ENCODE measurements at regions not wholly inside any gene's neighbourhood (a gene's known extent, or its start where the extent isn't known, plus 50 kb on each side); places are given as distances from the start of the nearest gene placed in this dataset.

DNA sequence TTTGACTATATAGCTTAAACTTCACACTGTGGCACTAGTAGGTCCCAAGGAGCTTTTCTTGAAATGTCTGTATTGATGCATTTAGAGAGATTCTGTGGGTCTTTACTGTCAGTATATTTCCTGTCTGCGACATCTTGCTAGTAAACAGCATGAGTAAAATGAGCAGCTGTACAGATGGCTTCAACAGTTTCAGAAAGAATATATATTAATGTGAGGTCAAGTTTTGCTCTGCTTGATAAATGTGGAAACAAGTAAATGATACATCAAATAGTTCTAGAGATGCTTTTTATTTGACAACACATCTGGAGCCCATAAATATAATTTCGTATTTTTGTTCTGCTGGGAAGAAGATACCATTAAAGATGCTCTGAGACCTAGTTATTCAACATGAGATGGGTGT is 310.9 kb upstream of the COL3A1 start (continued):
- TF ChIP-seq, protein P1, sequence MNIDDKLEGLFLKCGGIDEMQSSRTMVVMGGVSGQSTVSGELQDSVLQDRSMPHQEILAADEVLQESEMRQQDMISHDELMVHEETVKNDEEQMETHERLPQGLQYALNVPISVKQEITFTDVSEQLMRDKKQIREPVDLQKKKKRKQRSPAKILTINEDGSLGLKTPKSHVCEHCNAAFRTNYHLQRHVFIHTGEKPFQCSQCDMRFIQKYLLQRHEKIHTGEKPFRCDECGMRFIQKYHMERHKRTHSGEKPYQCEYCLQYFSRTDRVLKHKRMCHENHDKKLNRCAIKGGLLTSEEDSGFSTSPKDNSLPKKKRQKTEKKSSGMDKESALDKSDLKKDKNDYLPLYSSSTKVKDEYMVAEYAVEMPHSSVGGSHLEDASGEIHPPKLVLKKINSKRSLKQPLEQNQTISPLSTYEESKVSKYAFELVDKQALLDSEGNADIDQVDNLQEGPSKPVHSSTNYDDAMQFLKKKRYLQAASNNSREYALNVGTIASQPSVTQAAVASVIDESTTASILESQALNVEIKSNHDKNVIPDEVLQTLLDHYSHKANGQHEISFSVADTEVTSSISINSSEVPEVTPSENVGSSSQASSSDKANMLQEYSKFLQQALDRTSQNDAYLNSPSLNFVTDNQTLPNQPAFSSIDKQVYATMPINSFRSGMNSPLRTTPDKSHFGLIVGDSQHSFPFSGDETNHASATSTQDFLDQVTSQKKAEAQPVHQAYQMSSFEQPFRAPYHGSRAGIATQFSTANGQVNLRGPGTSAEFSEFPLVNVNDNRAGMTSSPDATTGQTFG (tag by site-specific recombination; IDR thresholded peaks at IDR 0.05; ENCODE audit: borderline replicate concordance) = no peak
- no peak for TF ChIP-seq ZNF174 (tag by site-specific recombination; IDR thresholded peaks at IDR 0.05)
- TF ChIP-seq ZNF660 (tag by site-specific recombination; IDR thresholded peaks at IDR 0.05) = no peak
- no peak for TF ChIP-seq MEIS1 (CRISPR knock-in tag; IDR thresholded peaks at IDR 0.05; ENCODE audit: borderline replicate concordance)
- TF ChIP-seq BCL11B (tag by site-specific recombination; IDR thresholded peaks at IDR 0.05; ENCODE audit: low read depth) = no peak
- TF ChIP-seq, protein P2, sequence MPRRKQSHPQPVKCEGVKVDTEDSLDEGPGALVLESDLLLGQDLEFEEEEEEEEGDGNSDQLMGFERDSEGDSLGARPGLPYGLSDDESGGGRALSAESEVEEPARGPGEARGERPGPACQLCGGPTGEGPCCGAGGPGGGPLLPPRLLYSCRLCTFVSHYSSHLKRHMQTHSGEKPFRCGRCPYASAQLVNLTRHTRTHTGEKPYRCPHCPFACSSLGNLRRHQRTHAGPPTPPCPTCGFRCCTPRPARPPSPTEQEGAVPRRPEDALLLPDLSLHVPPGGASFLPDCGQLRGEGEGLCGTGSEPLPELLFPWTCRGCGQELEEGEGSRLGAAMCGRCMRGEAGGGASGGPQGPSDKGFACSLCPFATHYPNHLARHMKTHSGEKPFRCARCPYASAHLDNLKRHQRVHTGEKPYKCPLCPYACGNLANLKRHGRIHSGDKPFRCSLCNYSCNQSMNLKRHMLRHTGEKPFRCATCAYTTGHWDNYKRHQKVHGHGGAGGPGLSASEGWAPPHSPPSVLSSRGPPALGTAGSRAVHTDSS (tag by site-specific recombination; IDR thresholded peaks at IDR 0.05) = no peak

DNA sequence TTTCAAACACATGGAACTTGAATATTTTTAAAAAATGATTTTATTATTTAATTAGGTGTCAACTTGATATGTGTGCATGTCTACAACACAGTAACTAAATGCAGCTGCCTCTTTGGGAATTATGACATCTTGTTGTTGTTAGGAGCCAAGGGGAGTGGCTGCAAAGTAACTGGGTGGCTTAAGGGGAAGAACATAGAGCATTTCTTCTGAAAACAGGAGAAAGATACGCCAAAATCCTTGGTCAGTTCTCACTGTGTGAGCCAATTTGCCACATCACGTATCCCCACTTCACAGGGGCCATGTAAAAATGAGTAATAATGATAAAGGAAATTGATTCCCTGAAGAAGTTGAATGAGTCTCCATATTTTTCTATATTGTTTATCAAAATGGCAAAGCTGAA is 309.8 kb upstream of the COL3A1 start:
- H3K27ac ChIP-seq (ENCODE audit: extremely low read depth, low read depth, low read length) = no peak overlapping the region
- ChIA-PET POLR2A (no interaction called here), CTCF (no interaction called here)

More for the DNA sequence above, 309.8 kb upstream of the COL3A1 start:
- H3K36me3 ChIP-seq (ENCODE audit: control insufficient read depth in 2 of 2, insufficient read depth in 1 of 2, low read length in 2 of 2) = no peaks in the 10 kb centered on the region
- TF ChIP-seq, protein P3, sequence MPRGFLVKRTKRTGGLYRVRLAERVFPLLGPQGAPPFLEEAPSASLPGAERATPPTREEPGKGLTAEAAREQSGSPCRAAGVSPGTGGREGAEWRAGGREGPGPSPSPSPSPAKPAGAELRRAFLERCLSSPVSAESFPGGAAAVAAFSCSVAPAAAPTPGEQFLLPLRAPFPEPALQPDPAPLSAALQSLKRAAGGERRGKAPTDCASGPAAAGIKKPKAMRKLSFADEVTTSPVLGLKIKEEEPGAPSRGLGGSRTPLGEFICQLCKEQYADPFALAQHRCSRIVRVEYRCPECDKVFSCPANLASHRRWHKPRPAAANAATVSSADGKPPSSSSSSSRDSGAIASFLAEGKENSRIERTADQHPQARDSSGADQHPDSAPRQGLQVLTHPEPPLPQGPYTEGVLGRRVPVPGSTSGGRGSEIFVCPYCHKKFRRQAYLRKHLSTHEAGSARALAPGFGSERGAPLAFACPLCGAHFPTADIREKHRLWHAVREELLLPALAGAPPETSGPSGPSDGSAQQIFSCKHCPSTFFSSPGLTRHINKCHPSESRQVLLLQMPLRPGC (tag by site-specific recombination; IDR thresholded peaks at IDR 0.05) = no peak
- TF ChIP-seq ZBTB8A (tag by site-specific recombination; IDR thresholded peaks at IDR 0.05) (no peak), ZNF292 (tag by site-specific recombination; IDR thresholded peaks at IDR 0.05; ENCODE audit: borderline replicate concordance, low read depth) (no peak), ZNF404 (tag by site-specific recombination; IDR thresholded peaks at IDR 0.05) (no peak), ZNF184 (tag by site-specific recombination; IDR thresholded peaks at IDR 0.05) (no peak)
- TF ChIP-seq, protein P4, sequence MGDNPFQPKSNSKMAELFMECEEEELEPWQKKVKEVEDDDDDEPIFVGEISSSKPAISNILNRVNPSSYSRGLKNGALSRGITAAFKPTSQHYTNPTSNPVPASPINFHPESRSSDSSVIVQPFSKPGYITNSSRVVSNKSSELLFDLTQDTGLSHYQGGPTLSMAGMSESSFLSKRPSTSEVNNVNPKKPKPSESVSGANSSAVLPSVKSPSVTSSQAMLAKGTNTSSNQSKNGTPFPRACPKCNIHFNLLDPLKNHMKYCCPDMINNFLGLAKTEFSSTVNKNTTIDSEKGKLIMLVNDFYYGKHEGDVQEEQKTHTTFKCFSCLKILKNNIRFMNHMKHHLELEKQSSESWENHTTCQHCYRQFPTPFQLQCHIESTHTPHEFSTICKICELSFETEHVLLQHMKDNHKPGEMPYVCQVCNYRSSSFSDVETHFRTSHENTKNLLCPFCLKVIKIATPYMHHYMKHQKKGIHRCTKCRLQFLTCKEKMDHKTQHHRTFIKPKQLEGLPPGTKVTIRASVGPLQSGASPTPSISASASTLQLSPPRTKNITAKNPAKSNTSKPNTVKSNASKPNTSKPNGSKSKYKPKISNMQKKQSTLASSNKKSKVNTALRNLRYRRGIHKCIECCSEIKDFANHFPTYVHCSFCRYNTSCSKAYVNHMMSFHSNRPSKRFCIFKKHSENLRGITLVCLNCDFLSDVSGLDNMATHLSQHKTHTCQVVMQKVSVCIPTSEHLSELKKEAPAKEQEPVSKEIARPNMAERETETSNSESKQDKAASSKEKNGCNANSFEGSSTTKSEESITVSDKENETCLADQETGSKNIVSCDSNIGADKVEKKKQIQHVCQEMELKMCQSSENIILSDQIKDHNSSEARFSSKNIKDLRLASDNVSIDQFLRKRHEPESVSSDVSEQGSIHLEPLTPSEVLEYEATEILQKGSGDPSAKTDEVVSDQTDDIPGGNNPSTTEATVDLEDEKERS (tag by site-specific recombination; IDR thresholded peaks at IDR 0.05) = no peak
- TF ChIP-seq, protein P5, sequence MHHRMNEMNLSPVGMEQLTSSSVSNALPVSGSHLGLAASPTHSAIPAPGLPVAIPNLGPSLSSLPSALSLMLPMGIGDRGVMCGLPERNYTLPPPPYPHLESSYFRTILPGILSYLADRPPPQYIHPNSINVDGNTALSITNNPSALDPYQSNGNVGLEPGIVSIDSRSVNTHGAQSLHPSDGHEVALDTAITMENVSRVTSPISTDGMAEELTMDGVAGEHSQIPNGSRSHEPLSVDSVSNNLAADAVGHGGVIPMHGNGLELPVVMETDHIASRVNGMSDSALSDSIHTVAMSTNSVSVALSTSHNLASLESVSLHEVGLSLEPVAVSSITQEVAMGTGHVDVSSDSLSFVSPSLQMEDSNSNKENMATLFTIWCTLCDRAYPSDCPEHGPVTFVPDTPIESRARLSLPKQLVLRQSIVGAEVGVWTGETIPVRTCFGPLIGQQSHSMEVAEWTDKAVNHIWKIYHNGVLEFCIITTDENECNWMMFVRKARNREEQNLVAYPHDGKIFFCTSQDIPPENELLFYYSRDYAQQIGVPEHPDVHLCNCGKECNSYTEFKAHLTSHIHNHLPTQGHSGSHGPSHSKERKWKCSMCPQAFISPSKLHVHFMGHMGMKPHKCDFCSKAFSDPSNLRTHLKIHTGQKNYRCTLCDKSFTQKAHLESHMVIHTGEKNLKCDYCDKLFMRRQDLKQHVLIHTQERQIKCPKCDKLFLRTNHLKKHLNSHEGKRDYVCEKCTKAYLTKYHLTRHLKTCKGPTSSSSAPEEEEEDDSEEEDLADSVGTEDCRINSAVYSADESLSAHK (tag by site-specific recombination; IDR thresholded peaks at IDR 0.05) = no peak
- TF ChIP-seq, protein P6, sequence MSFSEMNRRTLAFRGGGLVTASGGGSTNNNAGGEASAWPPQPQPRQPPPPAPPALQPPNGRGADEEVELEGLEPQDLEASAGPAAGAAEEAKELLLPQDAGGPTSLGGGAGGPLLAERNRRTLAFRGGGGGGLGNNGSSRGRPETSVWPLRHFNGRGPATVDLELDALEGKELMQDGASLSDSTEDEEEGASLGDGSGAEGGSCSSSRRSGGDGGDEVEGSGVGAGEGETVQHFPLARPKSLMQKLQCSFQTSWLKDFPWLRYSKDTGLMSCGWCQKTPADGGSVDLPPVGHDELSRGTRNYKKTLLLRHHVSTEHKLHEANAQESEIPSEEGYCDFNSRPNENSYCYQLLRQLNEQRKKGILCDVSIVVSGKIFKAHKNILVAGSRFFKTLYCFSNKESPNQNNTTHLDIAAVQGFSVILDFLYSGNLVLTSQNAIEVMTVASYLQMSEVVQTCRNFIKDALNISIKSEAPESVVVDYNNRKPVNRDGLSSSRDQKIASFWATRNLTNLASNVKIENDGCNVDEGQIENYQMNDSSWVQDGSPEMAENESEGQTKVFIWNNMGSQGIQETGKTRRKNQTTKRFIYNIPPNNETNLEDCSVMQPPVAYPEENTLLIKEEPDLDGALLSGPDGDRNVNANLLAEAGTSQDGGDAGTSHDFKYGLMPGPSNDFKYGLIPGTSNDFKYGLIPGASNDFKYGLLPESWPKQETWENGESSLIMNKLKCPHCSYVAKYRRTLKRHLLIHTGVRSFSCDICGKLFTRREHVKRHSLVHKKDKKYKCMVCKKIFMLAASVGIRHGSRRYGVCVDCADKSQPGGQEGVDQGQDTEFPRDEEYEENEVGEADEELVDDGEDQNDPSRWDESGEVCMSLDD (tag by site-specific recombination; IDR thresholded peaks at IDR 0.05) = no peak
- H3K4me3 ChIP-seq (ENCODE audit: low read depth, low read length) = no peak overlapping the region
- no peaks in the 10 kb centered on the region for H3K4me1 ChIP-seq (ENCODE audit: control insufficient read depth, insufficient read depth, low read length)
- H3K9me3 ChIP-seq (ENCODE audit: control insufficient read depth, insufficient read depth, low read depth, low read length) = no peaks in the 10 kb centered on the region
